ENCODE measurements at regions not wholly inside any gene's neighbourhood (a gene's known extent, or its start where the extent isn't known, plus 50 kb on each side); places are given as distances from the start of the nearest gene placed in this dataset.
"Not testable (repeated sequence)": the region's sequence is repeated elsewhere in the genome, so short reads cannot be mapped to it uniquely, and the experiment has no call there.

DNA sequence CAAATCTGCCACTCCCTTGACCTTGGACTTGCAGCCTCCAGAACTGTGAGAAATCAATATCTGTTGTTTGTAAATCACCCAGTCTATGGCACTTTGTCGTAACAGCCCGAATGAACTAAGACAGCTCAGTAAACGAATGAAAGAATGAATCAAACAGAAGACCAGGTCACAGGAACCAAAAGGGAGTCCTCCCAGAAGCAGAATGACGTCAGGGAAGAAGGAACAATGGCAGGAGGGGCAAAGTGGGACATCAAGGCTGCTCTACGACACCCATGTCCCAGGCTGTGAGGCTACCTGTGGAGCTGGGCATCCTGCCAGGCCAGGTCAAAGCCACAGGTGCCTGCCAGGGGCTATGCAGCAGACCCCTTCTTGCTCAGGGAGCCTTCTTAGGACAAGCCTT, 267.2 kb upstream of the PFKP start:
- DNase-seq (ENCODE audit: low spot score) = no peak
- FAIRE-seq = no peak

GRCh38 chr10:2798336-2799022, 268.9 kb upstream of the PFKP start:
- DNase-seq (ENCODE audit: low spot score) (no peak), FAIRE-seq (no peak)

GRCh38 chr10:2791774-2792443, 275.4 kb upstream of the PFKP start:
- no peak for FAIRE-seq
- no peak for DNase-seq (ENCODE audit: low spot score)

DNA sequence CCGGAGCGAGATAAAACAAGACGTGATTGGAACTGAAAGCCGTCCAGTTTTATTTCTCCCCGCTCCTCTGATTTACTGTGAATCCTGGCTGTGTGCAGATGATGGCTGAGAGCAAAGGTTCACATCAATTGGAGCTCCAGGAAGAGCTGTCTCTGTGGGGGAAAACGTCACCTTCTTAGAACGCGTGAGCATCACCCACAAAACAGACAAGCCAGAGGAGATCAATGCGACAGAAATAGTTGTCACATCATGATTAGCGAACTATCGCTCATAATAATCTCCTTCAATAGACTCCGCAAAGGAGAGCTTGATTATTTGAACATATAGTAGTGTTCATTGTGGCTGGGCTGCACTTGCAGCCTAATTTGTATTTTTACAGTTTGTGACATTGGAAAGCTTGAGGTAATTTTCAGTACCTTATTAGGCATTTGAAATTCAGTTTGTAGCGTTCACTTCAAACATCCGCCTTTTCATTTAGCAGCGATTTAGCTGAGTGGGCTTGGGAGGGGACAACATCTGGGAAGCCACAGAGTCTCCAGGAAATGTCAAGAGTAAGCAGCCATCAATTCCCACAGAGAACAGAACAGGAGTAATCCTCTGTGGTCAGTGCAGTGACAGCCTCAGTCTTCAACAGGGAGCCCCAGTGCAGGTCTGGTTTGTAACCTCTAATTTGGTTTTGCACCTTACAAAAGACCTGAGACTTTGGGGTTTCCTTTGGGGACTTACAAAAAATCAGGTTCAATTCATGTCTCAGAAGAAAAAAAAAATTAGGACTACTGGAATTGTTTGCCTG, 276.8 kb upstream of the PFKP start:
- FAIRE-seq (no peak), DNase-seq (ENCODE audit: low spot score) (no peak)

GRCh38 chr10:2786251-2786650, 281.1 kb upstream of the PFKP start:
- FAIRE-seq (no peak), DNase-seq (ENCODE audit: low spot score) (no peak)

DNA sequence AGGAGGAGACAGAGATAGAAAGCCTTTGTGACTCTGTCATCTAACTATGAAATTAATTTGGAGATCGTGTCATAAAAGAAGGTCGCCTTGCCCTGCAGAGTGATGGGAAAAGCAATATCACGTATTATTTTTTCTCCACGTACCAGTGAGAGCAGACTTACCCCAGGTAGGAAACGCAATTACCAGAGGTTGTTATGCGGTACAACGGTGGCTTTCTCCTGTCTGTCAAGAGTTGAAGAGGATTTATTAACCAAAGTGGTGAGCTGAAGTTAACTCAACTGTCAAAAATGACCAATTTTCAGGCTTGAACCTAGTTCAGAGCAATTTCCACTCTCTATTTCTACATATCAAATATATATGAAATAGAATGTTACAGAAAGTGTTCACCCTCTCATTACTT, 282.6 kb upstream of the PFKP start:
- no peak for FAIRE-seq

GRCh38 chr10:2782950-2783349, 284.4 kb upstream of the PFKP start:
- FAIRE-seq = no peak
- no peak for DNase-seq (ENCODE audit: low spot score)

More for the DNA sequence above, 282.6 kb upstream of the PFKP start:
- no peak for DNase-seq (ENCODE audit: low spot score)

DNA sequence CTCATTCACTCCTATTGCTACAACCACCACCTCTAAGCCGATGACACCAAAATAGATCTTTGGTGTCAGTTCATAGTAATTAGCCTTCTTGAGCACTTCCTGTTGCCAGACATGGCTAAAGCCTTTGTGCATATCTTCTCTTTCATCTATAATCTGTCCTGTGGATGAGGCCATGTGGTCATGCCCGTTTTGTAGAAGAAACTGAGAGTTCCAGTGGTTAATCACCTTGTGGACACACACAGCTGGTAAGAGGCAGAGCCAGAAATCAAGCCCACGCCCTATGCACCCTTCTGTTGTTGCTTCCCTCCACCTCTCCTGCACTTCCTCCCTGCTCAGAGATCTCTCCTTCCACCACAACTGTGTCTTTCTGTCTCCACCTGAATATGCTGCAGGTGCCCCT, 285.1 kb upstream of the PFKP start:
- no peak for FAIRE-seq
- DNase-seq (ENCODE audit: low spot score) = no peak

GRCh38 chr10:2777666-2778355, 289.5 kb upstream of the PFKP start:
- no peak for DNase-seq (ENCODE audit: low spot score)
- no peak for FAIRE-seq

GRCh38 chr10:2772816-2773631, 294.3 kb upstream of the PFKP start:
- FAIRE-seq = no peak

GRCh38 chr10:2772135-2772534, 295.2 kb upstream of the PFKP start:
- FAIRE-seq = no peak
- DNase-seq (ENCODE audit: low spot score) = no peak

More at GRCh38 chr10:2772816-2773631, 294.3 kb upstream of the PFKP start:
- DNase-seq (ENCODE audit: low spot score) = no peak

GRCh38 chr10:2767293-2767692, 300.1 kb upstream of the PFKP start:
- not testable (repeated sequence) for FAIRE-seq; DNase-seq (ENCODE audit: low spot score)

GRCh38 chr10:2761971-2762370, 305.4 kb upstream of the PFKP start:
- DNase-seq (ENCODE audit: low spot score) (no peak), FAIRE-seq (no peak)

GRCh38 chr10:2761311-2761710, 306.0 kb upstream of the PFKP start:
- DNase-seq (ENCODE audit: low spot score) = no peak
- FAIRE-seq = no peak

DNA sequence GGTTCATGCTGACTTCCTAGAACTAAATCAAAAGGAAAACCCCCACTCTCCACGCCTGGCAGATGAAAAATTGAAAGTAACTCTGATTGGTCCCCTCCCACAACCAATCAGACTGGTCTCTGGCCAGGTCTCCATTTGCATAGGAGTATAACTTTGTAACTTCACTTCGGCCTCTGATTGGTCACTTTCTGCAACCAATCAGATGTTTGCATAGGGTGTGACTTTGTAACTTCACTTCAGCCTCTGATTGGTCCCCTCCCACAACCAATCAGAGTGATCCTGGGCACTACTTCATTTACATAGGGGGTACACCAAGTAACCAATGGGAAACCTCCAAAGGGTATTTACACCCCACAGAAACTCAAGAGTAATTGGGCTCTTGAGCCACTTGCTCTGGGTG, 306.6 kb upstream of the PFKP start:
- FAIRE-seq (no peak), DNase-seq (ENCODE audit: low spot score) (no peak)

- no peak for FAIRE-seq
- DNase-seq (ENCODE audit: low spot score) = no peak
These were observed 308.1 kb upstream of the PFKP start for GRCh38 chr10:2759233-2759632.

DNA sequence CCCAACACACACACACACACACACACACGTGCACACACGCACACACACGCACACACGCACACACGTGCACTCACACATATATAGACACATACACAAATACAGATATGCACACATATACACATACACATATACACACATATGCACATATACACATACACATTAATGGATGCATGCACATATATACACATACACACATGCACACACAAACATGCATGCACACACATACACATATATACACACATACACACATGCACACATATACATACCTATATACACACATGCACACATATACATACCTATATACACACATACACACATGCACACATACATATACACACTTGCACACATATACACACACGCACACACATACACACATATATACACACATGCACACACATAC, 312.4 kb upstream of the PFKP start:
- DNase-seq (ENCODE audit: low spot score) (no peak), FAIRE-seq (no peak)

GRCh38 chr10:2748287-2748686, 319.1 kb upstream of the PFKP start:
- FAIRE-seq (no peak), DNase-seq (ENCODE audit: low spot score) (no peak)

- DNase-seq (ENCODE audit: low spot score) = no peak
- no peak for FAIRE-seq
These were observed 320.7 kb upstream of the PFKP start for GRCh38 chr10:2746638-2747037.

GRCh38 chr10:2745666-2746065, 321.7 kb upstream of the PFKP start:
- no peak for FAIRE-seq
- no peak for DNase-seq (ENCODE audit: low spot score)
